ENCODE measurements at regions not wholly inside any gene's neighbourhood (a gene's known extent, or its start where the extent isn't known, plus 50 kb on each side); places are given as distances from the start of the nearest gene placed in this dataset.

DNA sequence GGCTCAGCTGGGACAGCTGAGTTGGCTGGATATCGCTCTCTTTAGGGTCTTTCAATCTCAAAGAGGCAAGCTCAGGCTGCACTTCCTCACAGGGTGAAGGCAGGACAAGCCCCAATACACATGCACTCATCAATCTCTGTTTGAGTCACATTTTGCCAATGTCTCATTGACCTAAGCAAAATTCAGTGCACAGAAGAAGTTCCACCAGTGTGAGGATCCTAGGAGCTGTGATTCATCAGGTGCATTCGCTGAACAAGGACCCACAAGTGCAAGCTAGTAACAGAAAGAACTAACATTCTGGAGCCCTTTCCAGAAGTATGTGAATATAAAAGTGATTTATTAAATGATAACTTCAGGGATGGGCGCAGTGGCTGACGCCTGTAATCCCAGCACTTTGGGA lies 477.2 kb downstream of the GPAM start:
- Histone ChIP-seq H3K9ac (replicated peaks; ENCODE audit: extremely low read depth, insufficient read depth, low read length) (no peak overlapping the region), H3K4me1 (ENCODE audit: control insufficient read depth, extremely low read depth, insufficient read depth, low read length) (no peaks in the 10 kb centered on the region), H4K20me1 (replicated peaks; ENCODE audit: control insufficient read depth, extremely low read depth, insufficient read depth, low read length) (no peaks in the 10 kb centered on the region), H3K27me3 (ENCODE audit: control insufficient read depth in 2 of 2, insufficient read depth in 2 of 2, low read length in 2 of 2) (no peaks in the 10 kb centered on the region), H3K9me3 (replicated peaks; ENCODE audit: control insufficient read depth, insufficient read depth, low read length) (peaks cover 2% of the 10 kb centered on the region), H3K9me1 (replicated peaks; ENCODE audit: control insufficient read depth, extremely low read depth, insufficient read depth, low read length) (no peaks in the 10 kb centered on the region), H3K36me3 (ENCODE audit: control insufficient read depth in 2 of 2, extremely low read depth in 1 of 2, insufficient read depth in 2 of 2, low read length in 2 of 2) (no peaks in the 10 kb centered on the region), H2AFZ (ENCODE audit: low read depth, low read length) (no peak overlapping the region), H3K4me3 (replicated peaks in 1 of 3; ENCODE audit: insufficient read depth in 1 of 3, low read depth in 1 of 3, low read length in 3 of 3) (no peak overlapping the region), H3K79me2 (ENCODE audit: control insufficient read depth, insufficient read depth, low read length) (no peaks in the 10 kb centered on the region), H3K27ac (ENCODE audit: insufficient read depth, low read depth, low read length) (no peak overlapping the region), H3K4me2 (ENCODE audit: insufficient read depth, low read length) (no peak overlapping the region)
- no TSS peak for BruUV-seq (replicated peaks)
- ChIA-PET POLR2A (no interaction called here), CTCF (no interaction called here)
- no peak for TF ChIP-seq EZH2 (IDR thresholded peaks at IDR 0.05; ENCODE audit: borderline replicate concordance, low read depth, low read length, severe bottlenecking)
- no peak for FAIRE-seq
- intact Hi-C loops (cut with micrococcal nuclease) = no loop called here
- DNase-seq (ENCODE audit: low read depth, low spot score) = no peak
- dilution Hi-C loops (cut with MboI; ENCODE audit: extremely low pct_ligation_motif_present, low sequenced_read_pairs) = no loop called here

DNA sequence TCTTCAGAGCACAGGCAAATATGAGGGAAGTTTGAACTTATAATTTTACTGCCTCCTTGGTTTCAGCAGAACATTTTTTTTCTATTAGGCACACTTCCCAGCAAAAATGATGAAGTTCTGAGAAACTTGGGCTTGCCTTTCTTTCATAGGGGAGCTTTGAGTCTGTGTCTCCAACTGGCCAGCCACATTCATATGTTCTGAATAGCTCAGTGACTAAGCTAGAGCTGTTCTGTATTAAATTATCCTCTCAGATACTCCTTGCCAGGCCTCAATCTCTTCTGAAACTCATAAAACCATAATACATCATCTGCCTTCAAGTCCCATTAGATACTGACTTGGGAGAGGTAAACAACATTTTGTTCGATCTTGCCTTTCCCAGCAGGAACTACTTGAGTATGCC lies 476.5 kb downstream of the GPAM start:
- ChIA-PET POLR2A (no interaction called here), CTCF (no interaction called here)
- H3K9me3 ChIP-seq (replicated peaks; ENCODE audit: control insufficient read depth, insufficient read depth, low read length) = peaks cover 2% of the 10 kb centered on the region
- DNase-seq (ENCODE audit: low read depth, low spot score) (no peak), FAIRE-seq (no peak)
- no peak overlapping the region for H3K4me2 ChIP-seq (ENCODE audit: insufficient read depth, low read length)
- H3K4me1 ChIP-seq (ENCODE audit: control insufficient read depth, extremely low read depth, insufficient read depth, low read length) = no peaks in the 10 kb centered on the region
- dilution Hi-C loops (cut with MboI; ENCODE audit: extremely low pct_ligation_motif_present, low sequenced_read_pairs) (no loop called here), intact Hi-C loops (cut with micrococcal nuclease) (no loop called here)
- H3K4me3 ChIP-seq (replicated peaks in 1 of 3; ENCODE audit: insufficient read depth in 1 of 3, low read depth in 1 of 3, low read length in 3 of 3) = no peak overlapping the region
- no peaks in the 10 kb centered on the region for H3K79me2 ChIP-seq (ENCODE audit: control insufficient read depth, insufficient read depth, low read length)
- H3K36me3 ChIP-seq (ENCODE audit: control insufficient read depth in 2 of 2, extremely low read depth in 1 of 2, insufficient read depth in 2 of 2, low read length in 2 of 2) = no peaks in the 10 kb centered on the region
- no peak overlapping the region for H3K27ac ChIP-seq (ENCODE audit: insufficient read depth, low read depth, low read length)
- no peak for TF ChIP-seq JUN (IDR thresholded peaks at IDR 0.05; ENCODE audit: borderline replicate concordance, insufficient read depth, insufficient read length, low read depth)
- no peak for TF ChIP-seq POLR2AphosphoS5 (IDR thresholded peaks at IDR 0.05; ENCODE audit: insufficient read depth, low read depth, low read length)
- TF ChIP-seq POLR2A (IDR thresholded peaks at IDR 0.05; ENCODE audit: low read depth, low read length) = no peak
- TF ChIP-seq MYC (IDR thresholded peaks at IDR 0.05; ENCODE audit: low read depth, low read length) = no peak
- no peak for TF ChIP-seq GATA2 (IDR thresholded peaks at IDR 0.05; ENCODE audit: insufficient read depth, insufficient read length, low read depth, low read length)
- TF ChIP-seq, protein P1, sequence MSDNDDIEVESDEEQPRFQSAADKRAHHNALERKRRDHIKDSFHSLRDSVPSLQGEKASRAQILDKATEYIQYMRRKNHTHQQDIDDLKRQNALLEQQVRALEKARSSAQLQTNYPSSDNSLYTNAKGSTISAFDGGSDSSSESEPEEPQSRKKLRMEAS (IDR thresholded peaks at IDR 0.05; ENCODE audit: insufficient read depth, insufficient read length) = no peak
- TF ChIP-seq FOS (IDR thresholded peaks at IDR 0.05; ENCODE audit: borderline replicate concordance, insufficient read depth, low read length) = no peak
- TF ChIP-seq EZH2 (IDR thresholded peaks at IDR 0.05; ENCODE audit: borderline replicate concordance, low read depth, low read length, severe bottlenecking) = no peak
- TF ChIP-seq, protein P2, sequence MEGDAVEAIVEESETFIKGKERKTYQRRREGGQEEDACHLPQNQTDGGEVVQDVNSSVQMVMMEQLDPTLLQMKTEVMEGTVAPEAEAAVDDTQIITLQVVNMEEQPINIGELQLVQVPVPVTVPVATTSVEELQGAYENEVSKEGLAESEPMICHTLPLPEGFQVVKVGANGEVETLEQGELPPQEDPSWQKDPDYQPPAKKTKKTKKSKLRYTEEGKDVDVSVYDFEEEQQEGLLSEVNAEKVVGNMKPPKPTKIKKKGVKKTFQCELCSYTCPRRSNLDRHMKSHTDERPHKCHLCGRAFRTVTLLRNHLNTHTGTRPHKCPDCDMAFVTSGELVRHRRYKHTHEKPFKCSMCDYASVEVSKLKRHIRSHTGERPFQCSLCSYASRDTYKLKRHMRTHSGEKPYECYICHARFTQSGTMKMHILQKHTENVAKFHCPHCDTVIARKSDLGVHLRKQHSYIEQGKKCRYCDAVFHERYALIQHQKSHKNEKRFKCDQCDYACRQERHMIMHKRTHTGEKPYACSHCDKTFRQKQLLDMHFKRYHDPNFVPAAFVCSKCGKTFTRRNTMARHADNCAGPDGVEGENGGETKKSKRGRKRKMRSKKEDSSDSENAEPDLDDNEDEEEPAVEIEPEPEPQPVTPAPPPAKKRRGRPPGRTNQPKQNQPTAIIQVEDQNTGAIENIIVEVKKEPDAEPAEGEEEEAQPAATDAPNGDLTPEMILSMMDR (IDR thresholded peaks at IDR 0.05; ENCODE audit: extremely low read depth in 1 of 2, insufficient read depth in 1 of 2, low read depth in 1 of 2, low read length in 2 of 2) = no peak
- H4K20me1 ChIP-seq (replicated peaks; ENCODE audit: control insufficient read depth, extremely low read depth, insufficient read depth, low read length) = no peaks in the 10 kb centered on the region
- H3K9ac ChIP-seq (replicated peaks; ENCODE audit: extremely low read depth, insufficient read depth, low read length) = no peak overlapping the region
- no peaks in the 10 kb centered on the region for H3K27me3 ChIP-seq (ENCODE audit: control insufficient read depth in 2 of 2, insufficient read depth in 2 of 2, low read length in 2 of 2)
- H2AFZ ChIP-seq (ENCODE audit: low read depth, low read length) = no peak overlapping the region
- H3K9me1 ChIP-seq (replicated peaks; ENCODE audit: control insufficient read depth, extremely low read depth, insufficient read depth, low read length) = no peaks in the 10 kb centered on the region
- BruUV-seq (replicated peaks) = no TSS peak

Data from endothelial cell of umbilical vein (primary cell).